K562 (cell line): ENCODE measurements at regions not wholly inside any gene's neighbourhood (a gene's known extent, or its start where the extent isn't known, plus 50 kb on each side); places are given as distances from the start of the nearest gene placed in this dataset.

Experiments used
- ATAC-seq: fragments of 200-7000 bp; cut with Tn5 transposase; 3 replicates; pipeline ENCODE4 v1.9.1; 2020; ENCODE audit warnings: moderate library complexity
- BruUV-seq: library from RNA; stranded (reverse); fragments of 400-500 nt; replicated peaks from 2 replicates; lab custom pipeline; 2021; lab: Mats Ljungman, UMichigan
- CTCF ChIA-PET: fragments of 300-600 bp; formaldehyde crosslinking; extraction: SDS; loops from one replicate; lab custom pipeline; 2021; ENCODE audit warnings: low intra/inter-chr PET ratio; lab: Yijun Ruan, JAX
- POLR2A ChIA-PET: fragments of 300-600, 350-650 bp; sonication (Branson Sonifier 250); formaldehyde crosslinking; extraction: SDS; loops from one replicate; lab custom pipeline; 2021; ENCODE audit warnings: antibody characterized with exemption, inconsistent platforms; lab: Yijun Ruan, JAX
- DNase-seq, 4 experiments: peaks; one replicate each; pipeline versions ENCODE4 v3.0.0 to v3.0.0-alpha.2; 2011 to 2018; ENCODE audit warnings: low spot score in 3 of 4, mixed read lengths in 3 of 4; ENCODE audit errors: extremely low read depth in 1 of 4
- FAIRE-seq: peaks from 2 replicates; lab custom pipeline; 2011; peaks lifted over from hg19 to GRCh38; lab: Jason Lieb, UNC
- H2AFZ ChIP-seq: 2 replicates; pipeline ENCODE4 v1.6.0; 2011; ENCODE audit warnings: low read depth, low read length, control low read depth, inconsistent platforms
- H3K27ac ChIP-seq: fragments of 200-600 bp; 3 replicates; pipeline ENCODE4 v1.8.0; 2011; ENCODE audit warnings: low read depth, mild to moderate bottlenecking, control low read depth, inconsistent platforms, low read length, moderate library complexity, mixed read lengths; ENCODE audit errors: extremely low read depth
- H3K27me3 ChIP-seq, 2 experiments: fragments of 300-600 bp in 1 of 2; 2 replicates in 1 of 2; 3 replicates in 1 of 2; pipeline versions ENCODE4 v1.6.0 to v1.8.0; 2011; ENCODE audit warnings: inconsistent platforms in 2 of 2, low read length in 2 of 2, mild to moderate bottlenecking in 1 of 2, mixed read lengths in 1 of 2, moderate library complexity in 1 of 2; ENCODE audit not compliant: control insufficient read depth in 2 of 2, insufficient read depth in 2 of 2
- H3K36me3 ChIP-seq: fragments of 300-600 bp; 3 replicates; pipeline ENCODE4 v1.8.0; 2011; ENCODE audit warnings: mild to moderate bottlenecking, low read length, inconsistent platforms; ENCODE audit not compliant: control insufficient read depth, insufficient read depth
- H3K4me1 ChIP-seq, 2 experiments: fragments of 200-600 bp in 1 of 2; replicated peaks in 1 of 2; 2 replicates in 1 of 2; 3 replicates in 1 of 2; pipeline versions ENCODE4 v1.5.1 to v1.8.0; 2011; ENCODE audit warnings: inconsistent platforms in 2 of 2, low read length in 2 of 2, mild to moderate bottlenecking in 1 of 2, mixed read lengths in 1 of 2, moderate library complexity in 1 of 2; ENCODE audit not compliant: control insufficient read depth in 2 of 2, insufficient read depth in 2 of 2
- H3K4me2 ChIP-seq: 2 replicates; pipeline ENCODE4 v1.6.1; 2011; ENCODE audit warnings: low read length, control low read depth, inconsistent platforms, mixed read lengths; ENCODE audit not compliant: insufficient read depth
- H3K4me3 ChIP-seq: fragments of 200-600 bp; sonication (generic), shearing (Covaris generic); 2 replicates; pipeline ENCODE4 v1.5.1; 2016; ENCODE audit warnings: control low read depth, inconsistent platforms
- H3K79me2 ChIP-seq: fragments of 200-600 bp; 3 replicates; pipeline ENCODE4 v1.8.0; 2011; ENCODE audit warnings: low read length, inconsistent platforms; ENCODE audit not compliant: control insufficient read depth, insufficient read depth
- H3K9ac ChIP-seq, 2 experiments: 2 replicates each; pipeline versions ENCODE4 v1.6.0 to v1.6.1; 2011; ENCODE audit warnings: low read depth in 2 of 2, low read length in 2 of 2, control low read depth in 1 of 2, inconsistent platforms in 1 of 2, mild to moderate bottlenecking in 1 of 2, mixed read lengths in 1 of 2; ENCODE audit not compliant: insufficient read depth in 1 of 2
- H3K9me1 ChIP-seq: one replicate; pipeline ENCODE4 v1.6.0; 2011; ENCODE audit warnings: inconsistent platforms, mild to moderate bottlenecking, low read length, moderate library complexity; ENCODE audit not compliant: control insufficient read depth, insufficient read depth
- H3K9me3 ChIP-seq: replicated peaks from 2 replicates; pipeline ENCODE4 v1.5.1; 2011; ENCODE audit warnings: low read depth, low read length, inconsistent platforms; ENCODE audit not compliant: control insufficient read depth, insufficient read depth
- H4K20me1 ChIP-seq: replicated peaks from 2 replicates; pipeline ENCODE4 v1.6.1; 2011; ENCODE audit warnings: low read length, inconsistent platforms, mixed read lengths; ENCODE audit not compliant: control insufficient read depth, insufficient read depth
- ATF4 ChIP-seq: fragments of 450-650 bp; formaldehyde crosslinking; IDR thresholded peaks from 2 replicates; pipeline ENCODE4 v1.4.0; 2022; ENCODE audit warnings: mild to moderate bottlenecking, moderate library complexity
- EGR1 ChIP-seq: fragments of 450-650 bp; conservative IDR thresholded peaks from 2 replicates; pipeline ENCODE4 v1.6.1; 2017; ENCODE audit warnings: mild to moderate bottlenecking
- MAFF ChIP-seq: IDR thresholded peaks from 2 replicates; pipeline ENCODE4 v1.6.1; 2012; ENCODE audit warnings: low read length, improper control_type of control experiment
- MEF2A ChIP-seq: IDR thresholded peaks from 2 replicates; pipeline ENCODE4 v1.6.1; 2011; ENCODE audit warnings: low read depth, mild to moderate bottlenecking, low read length, moderate library complexity; ENCODE audit not compliant: control insufficient read depth
- NCOA6 ChIP-seq: fragments of 450-650 bp; IDR thresholded peaks from 2 replicates; pipeline ENCODE4 v1.6.1; 2017; ENCODE audit warnings: mild to moderate bottlenecking
- NR2C1 ChIP-seq, 2 experiments: fragments of 450-650 bp; IDR thresholded peaks; 2 replicates each; pipeline ENCODE4 v1.6.1; 2017; ENCODE audit warnings: mild to moderate bottlenecking in 2 of 2, antibody characterized with exemption in 1 of 2, inconsistent platforms in 1 of 2, missing compliant biosample characterization in 1 of 2, missing genetic modification characterization in 1 of 2
- PURB ChIP-seq: sonication (generic); formaldehyde crosslinking; IDR thresholded peaks from 2 replicates; pipeline ENCODE4 v1.9.0; 2021; ENCODE audit warnings: low read depth, mild to moderate bottlenecking, missing genetic modification reagents
- RBM34 ChIP-seq: fragments of 200-400 bp; formaldehyde crosslinking; IDR thresholded peaks from 2 replicates; pipeline ENCODE4 v1.6.1; 2018; ENCODE audit warnings: low read length, borderline replicate concordance; ENCODE audit not compliant: insufficient read depth
- RUNX1 ChIP-seq: sonication (generic); IDR thresholded peaks from 2 replicates; pipeline ENCODE4 v1.6.1; 2016; ENCODE audit warnings: antibody characterized with exemption, low read depth
- STAT6 ChIP-seq: sonication (generic); formaldehyde crosslinking; IDR thresholded peaks from 2 replicates; pipeline ENCODE4 v1.8.1; 2023; ENCODE audit warnings: mild to moderate bottlenecking, missing genetic modification reagents
- TGIF2 ChIP-seq: sonication (generic); formaldehyde crosslinking; IDR thresholded peaks from 2 replicates; pipeline ENCODE4 v1.8.1; 2022; ENCODE audit warnings: mild to moderate bottlenecking, missing genetic modification reagents, moderate library complexity
- ZNF124 ChIP-seq: sonication (generic); formaldehyde crosslinking; IDR thresholded peaks from 2 replicates; pipeline ENCODE4 v1.8.1; 2022; ENCODE audit warnings: missing genetic modification reagents
- ZNF224 ChIP-seq: sonication (generic); formaldehyde crosslinking; IDR thresholded peaks from 2 replicates; pipeline ENCODE4 v1.8.0; 2022; ENCODE audit warnings: mild to moderate bottlenecking, missing genetic modification reagents
- ZNF384 ChIP-seq: IDR thresholded peaks from 2 replicates; pipeline ENCODE4 v1.6.1; 2012; ENCODE audit warnings: low read depth, low read length, improper control_type of control experiment
- ZNF707 ChIP-seq: fragments of 250-450 bp; sonication (Bioruptor Pico); conservative IDR thresholded peaks from 2 replicates; pipeline ENCODE4 v1.8.0; 2022; ENCODE audit warnings: inconsistent platforms, mild to moderate bottlenecking, moderate library complexity
- ZNF77 ChIP-seq: fragments of 250-450 bp; sonication (Bioruptor Pico); IDR thresholded peaks from 2 replicates; pipeline ENCODE4 v1.5.0; 2020
- WGBS: fragments of 100-300 bp; shearing (Covaris generic); methylation state at CpG from one replicate; pipeline ENCODE4 v1.1.6; 2016; ENCODE audit warnings: low coverage, mixed read lengths; ENCODE audit not compliant: insufficient coverage; ENCODE audit errors: missing lambda C conversion rate; 5-methylcytosine and 5-hydroxymethylcytosine counted together
- in situ Hi-C: fragments of 300-500 bp; cut with MboI; formaldehyde crosslinking; loops from 4 replicates; pipeline ENCODE4 v1.15.0; 2018; ENCODE audit warnings: inconsistent platforms, mixed read lengths
- intact Hi-C: fragments of 100-400 bp; cut with micrococcal nuclease; formaldehyde crosslinking; loops from 2 replicates; pipeline ENCODE4 v1.14.2; 2022

GRCh38 chr14:49199159-49199558 lies 387.0 kb downstream of the RPS29 start:
- BruUV-seq = no TSS peak
- no peak for TF ChIP-seq MEF2A
- no peak for TF ChIP-seq ZNF224
- no peak for TF ChIP-seq NCOA6
- DNase-seq = no peak
- Histone ChIP-seq H3K4me2 (no peak overlapping the region), H3K79me2 (no peaks in the 10 kb centered on the region), H3K4me3 (no peak overlapping the region), H3K27ac (no peak overlapping the region), H4K20me1 (no peaks in the 10 kb centered on the region), H3K27me3 (no peaks in the 10 kb centered on the region), H3K4me1 (no peaks in the 10 kb centered on the region), H3K9me1 (no peaks in the 10 kb centered on the region), H3K9ac (no peak overlapping the region), H2AFZ (no peak overlapping the region), H3K9me3 (no peaks in the 10 kb centered on the region), H3K36me3 (no peaks in the 10 kb centered on the region)
- no peak for FAIRE-seq
- whole genome bisulfite sequencing = 0% methylated on average over 4 of the region's 4 CpGs
- in situ Hi-C loops = no loop called here
- intact Hi-C loops = no loop called here
- ChIA-PET CTCF (no interaction called here), POLR2A (no interaction called here)
- ATAC-seq = no peak

GRCh38 chr14:49196327-49196726 lies 389.9 kb downstream of the RPS29 start:
- no TSS peak for BruUV-seq
- Histone ChIP-seq H2AFZ (no peak overlapping the region), H3K4me1 (no peaks in the 10 kb centered on the region), H3K27me3 (no peaks in the 10 kb centered on the region), H3K36me3 (no peaks in the 10 kb centered on the region), H3K4me3 (no peak overlapping the region), H4K20me1 (no peaks in the 10 kb centered on the region), H3K9me3 (no peaks in the 10 kb centered on the region), H3K79me2 (no peaks in the 10 kb centered on the region), H3K9me1 (no peaks in the 10 kb centered on the region), H3K4me2 (no peak overlapping the region), H3K9ac (no peak overlapping the region), H3K27ac (no peak overlapping the region)
- ChIA-PET CTCF (no interaction called here), POLR2A (no interaction called here)
- ATAC-seq (no peak), DNase-seq (no peak), FAIRE-seq (no peak)
- in situ Hi-C loops = no loop called here
- WGBS = 0% methylated on average over 1 of the region's 1 CpG
- intact Hi-C loops = no loop called here
- no peak for TF ChIP-seq TGIF2 (CRISPR knock-in tag)
- no peak for TF ChIP-seq EGR1
- no peak for TF ChIP-seq PURB (CRISPR knock-in tag)
- no peak for TF ChIP-seq NR2C1 (IDR thresholded peaks at IDR 0.05)
- TF ChIP-seq NR2C1 (tag; IDR thresholded peaks at IDR 0.05) = no peak
- no peak for TF ChIP-seq RUNX1
- TF ChIP-seq MAFF = no peak
- no peak for TF ChIP-seq ZNF707 (CRISPR knock-in tag)
- no peak for TF ChIP-seq STAT6 (CRISPR knock-in tag)
- no peak for TF ChIP-seq ZNF77 (CRISPR knock-in tag)
- no peak for TF ChIP-seq ZNF124 (CRISPR knock-in tag)
- no peak for TF ChIP-seq RBM34
- no peak for TF ChIP-seq ATF4 (CRISPR knock-in tag)
- no peak for TF ChIP-seq ZNF384
